ENCODE measurements at regions not wholly inside any gene's neighbourhood (a gene's known extent, or its start where the extent isn't known, plus 50 kb on each side); places are given as distances from the start of the nearest gene placed in this dataset.

DNA sequence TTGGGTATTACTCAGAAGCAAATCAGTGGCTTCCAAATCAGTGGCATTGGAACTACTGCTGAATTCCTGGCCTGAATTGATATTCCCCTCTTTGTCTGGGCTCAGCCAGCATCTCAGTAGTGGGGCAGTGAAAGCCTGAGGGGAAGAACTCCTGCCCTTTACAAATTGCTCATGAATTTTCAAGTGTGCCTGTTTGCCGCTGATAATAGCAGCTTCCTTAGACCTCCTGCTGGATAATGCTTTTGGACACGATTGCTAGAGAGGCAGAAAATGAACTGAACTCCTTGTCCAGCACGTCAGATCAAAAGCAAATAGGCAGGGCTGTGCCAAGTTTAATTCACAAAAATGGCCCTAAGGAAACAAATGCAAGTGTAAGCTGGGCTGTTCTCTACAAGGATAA lies 91.3 kb upstream of the GZMB start:
- TF ChIP-seq CTCF (conservative IDR thresholded peaks at IDR 0.05; ENCODE audit: low read depth, low read length) (no peak), POLR2A (IDR thresholded peaks at IDR 0.05; ENCODE audit: low read depth, low read length) (no peak), RFX5 (IDR thresholded peaks at IDR 0.05; ENCODE audit: low read depth, low read length) (no peak)

Data from IMR-90 (cell line).